ENCODE measurements at regions not wholly inside any gene's neighbourhood (a gene's known extent, or its start where the extent isn't known, plus 50 kb on each side); places are given as distances from the start of the nearest gene placed in this dataset.
"Not testable (repeated sequence)": the region's sequence is repeated elsewhere in the genome, so short reads cannot be mapped to it uniquely, and the experiment has no call there.

- H3K36me3 ChIP-seq (ENCODE audit: insufficient read depth, low read length), result no peaks in the 10 kb centered on the region
Measured at GRCh38 chr6:84892671-84893070, 128.3 kb upstream of the TBX18 start.

GRCh38 chr6:84882768-84883766 is 118.7 kb upstream of the TBX18 start:
- no peaks in the 10 kb centered on the region for H3K4me1 ChIP-seq (ENCODE audit: insufficient read depth, low read length)
- no peaks in the 10 kb centered on the region for H3K9me3 ChIP-seq (ENCODE audit: low read length)
- H3K27me3 ChIP-seq (ENCODE audit: insufficient read depth, low read length), result no peaks in the 10 kb centered on the region
- no peak overlapping the region for H3K4me3 ChIP-seq (ENCODE audit: low read length)
- no peak overlapping the region for H2AFZ ChIP-seq (ENCODE audit: low read depth, low read length)
- no peaks in the 10 kb centered on the region for H3K36me3 ChIP-seq (ENCODE audit: insufficient read depth, low read length)

More at GRCh38 chr6:84892671-84893070, 128.3 kb upstream of the TBX18 start:
- H3K4me1 ChIP-seq (ENCODE audit: insufficient read depth, low read length), result no peaks in the 10 kb centered on the region
- no peaks in the 10 kb centered on the region for H3K9me3 ChIP-seq (ENCODE audit: low read length)
- H3K4me3 ChIP-seq (ENCODE audit: low read length), result no peak overlapping the region
- no peak overlapping the region for H2AFZ ChIP-seq (ENCODE audit: low read depth, low read length)
- H3K27me3 ChIP-seq (ENCODE audit: insufficient read depth, low read length), result no peaks in the 10 kb centered on the region

GRCh38 chr6:84879385-84879784 is 115.0 kb upstream of the TBX18 start:
- H3K9me3 ChIP-seq (ENCODE audit: low read length); H3K27me3 ChIP-seq (ENCODE audit: insufficient read depth, low read length); H3K36me3 ChIP-seq (ENCODE audit: insufficient read depth, low read length); H3K4me3 ChIP-seq (ENCODE audit: low read length); H2AFZ ChIP-seq (ENCODE audit: low read depth, low read length); H3K4me1 ChIP-seq (ENCODE audit: insufficient read depth, low read length): not testable (repeated sequence)

GRCh38 chr6:84877515-84878210 is 113.3 kb upstream of the TBX18 start:
- Histone ChIP-seq H2AFZ (ENCODE audit: low read depth, low read length) (no peak overlapping the region), H3K27me3 (ENCODE audit: insufficient read depth, low read length) (no peaks in the 10 kb centered on the region), H3K4me3 (ENCODE audit: low read length) (no peak overlapping the region), H3K9me3 (ENCODE audit: low read length) (no peaks in the 10 kb centered on the region), H3K36me3 (ENCODE audit: insufficient read depth, low read length) (no peaks in the 10 kb centered on the region), H3K4me1 (ENCODE audit: insufficient read depth, low read length) (no peaks in the 10 kb centered on the region)

GRCh38 chr6:84876723-84877514 is 112.5 kb upstream of the TBX18 start:
- no peak overlapping the region for H2AFZ ChIP-seq (ENCODE audit: low read depth, low read length)
- no peak overlapping the region for H3K4me3 ChIP-seq (ENCODE audit: low read length)
- H3K9me3 ChIP-seq (ENCODE audit: low read length), result no peaks in the 10 kb centered on the region
- no peaks in the 10 kb centered on the region for H3K27me3 ChIP-seq (ENCODE audit: insufficient read depth, low read length)
- H3K4me1 ChIP-seq (ENCODE audit: insufficient read depth, low read length), result no peaks in the 10 kb centered on the region
- H3K36me3 ChIP-seq (ENCODE audit: insufficient read depth, low read length), result no peaks in the 10 kb centered on the region

- no peaks in the 10 kb centered on the region for H3K27me3 ChIP-seq (ENCODE audit: insufficient read depth, low read length)
- no peak overlapping the region for H3K4me3 ChIP-seq (ENCODE audit: low read length)
- no peak overlapping the region for H2AFZ ChIP-seq (ENCODE audit: low read depth, low read length)
- H3K36me3 ChIP-seq (ENCODE audit: insufficient read depth, low read length), result no peaks in the 10 kb centered on the region
- H3K9me3 ChIP-seq (ENCODE audit: low read length), result no peaks in the 10 kb centered on the region
- H3K4me1 ChIP-seq (ENCODE audit: insufficient read depth, low read length), result no peaks in the 10 kb centered on the region
Measured at GRCh38 chr6:84872996-84873723, 108.8 kb upstream of the TBX18 start.

- no peak overlapping the region for H2AFZ ChIP-seq (ENCODE audit: low read depth, low read length)
- H3K27me3 ChIP-seq (ENCODE audit: insufficient read depth, low read length), result no peaks in the 10 kb centered on the region
- no peaks in the 10 kb centered on the region for H3K9me3 ChIP-seq (ENCODE audit: low read length)
- no peaks in the 10 kb centered on the region for H3K4me1 ChIP-seq (ENCODE audit: insufficient read depth, low read length)
- H3K4me3 ChIP-seq (ENCODE audit: low read length), result no peak overlapping the region
- H3K36me3 ChIP-seq (ENCODE audit: insufficient read depth, low read length), result no peaks in the 10 kb centered on the region
Measured at GRCh38 chr6:84871925-84872324, 107.5 kb upstream of the TBX18 start.

GRCh38 chr6:84870672-84871071 is 106.3 kb upstream of the TBX18 start:
- Histone ChIP-seq H3K36me3 (ENCODE audit: insufficient read depth, low read length) (no peaks in the 10 kb centered on the region), H2AFZ (ENCODE audit: low read depth, low read length) (no peak overlapping the region), H3K4me1 (ENCODE audit: insufficient read depth, low read length) (no peaks in the 10 kb centered on the region), H3K4me3 (ENCODE audit: low read length) (no peak overlapping the region), H3K27me3 (ENCODE audit: insufficient read depth, low read length) (no peaks in the 10 kb centered on the region), H3K9me3 (ENCODE audit: low read length) (no peaks in the 10 kb centered on the region)

- Histone ChIP-seq H3K4me3 (ENCODE audit: low read length) (no peak overlapping the region), H3K36me3 (ENCODE audit: insufficient read depth, low read length) (no peaks in the 10 kb centered on the region), H3K9me3 (ENCODE audit: low read length) (no peaks in the 10 kb centered on the region), H2AFZ (ENCODE audit: low read depth, low read length) (no peak overlapping the region), H3K27me3 (ENCODE audit: insufficient read depth, low read length) (no peaks in the 10 kb centered on the region), H3K4me1 (ENCODE audit: insufficient read depth, low read length) (no peaks in the 10 kb centered on the region)
Measured at GRCh38 chr6:84868149-84868548, 103.8 kb upstream of the TBX18 start.

- no peaks in the 10 kb centered on the region for H3K4me1 ChIP-seq (ENCODE audit: insufficient read depth, low read length)
- H3K36me3 ChIP-seq (ENCODE audit: insufficient read depth, low read length), result no peaks in the 10 kb centered on the region
- no peak overlapping the region for H3K4me3 ChIP-seq (ENCODE audit: low read length)
- H3K9me3 ChIP-seq (ENCODE audit: low read length), result no peaks in the 10 kb centered on the region
- no peak overlapping the region for H2AFZ ChIP-seq (ENCODE audit: low read depth, low read length)
- no peaks in the 10 kb centered on the region for H3K27me3 ChIP-seq (ENCODE audit: insufficient read depth, low read length)
Measured at GRCh38 chr6:84867521-84867920, 103.1 kb upstream of the TBX18 start.

GRCh38 chr6:84866715-84867114 is 102.3 kb upstream of the TBX18 start:
- H3K27me3 ChIP-seq (ENCODE audit: insufficient read depth, low read length), result no peaks in the 10 kb centered on the region
- no peak overlapping the region for H3K4me3 ChIP-seq (ENCODE audit: low read length)
- H3K9me3 ChIP-seq (ENCODE audit: low read length), result no peaks in the 10 kb centered on the region
- no peak overlapping the region for H2AFZ ChIP-seq (ENCODE audit: low read depth, low read length)
- no peaks in the 10 kb centered on the region for H3K36me3 ChIP-seq (ENCODE audit: insufficient read depth, low read length)
- no peaks in the 10 kb centered on the region for H3K4me1 ChIP-seq (ENCODE audit: insufficient read depth, low read length)

- not testable (repeated sequence) for H3K27me3 ChIP-seq (ENCODE audit: insufficient read depth, low read length); H3K4me3 ChIP-seq (ENCODE audit: low read length); H3K4me1 ChIP-seq (ENCODE audit: insufficient read depth, low read length); H2AFZ ChIP-seq (ENCODE audit: low read depth, low read length); H3K36me3 ChIP-seq (ENCODE audit: insufficient read depth, low read length); H3K9me3 ChIP-seq (ENCODE audit: low read length)
Measured at GRCh38 chr6:84865372-84865771, 101.0 kb upstream of the TBX18 start.

Data from neuron (in vitro differentiated cells).